ENCODE measurements at regions not wholly inside any gene's neighbourhood (a gene's known extent, or its start where the extent isn't known, plus 50 kb on each side); places are given as distances from the start of the nearest gene placed in this dataset.

DNA sequence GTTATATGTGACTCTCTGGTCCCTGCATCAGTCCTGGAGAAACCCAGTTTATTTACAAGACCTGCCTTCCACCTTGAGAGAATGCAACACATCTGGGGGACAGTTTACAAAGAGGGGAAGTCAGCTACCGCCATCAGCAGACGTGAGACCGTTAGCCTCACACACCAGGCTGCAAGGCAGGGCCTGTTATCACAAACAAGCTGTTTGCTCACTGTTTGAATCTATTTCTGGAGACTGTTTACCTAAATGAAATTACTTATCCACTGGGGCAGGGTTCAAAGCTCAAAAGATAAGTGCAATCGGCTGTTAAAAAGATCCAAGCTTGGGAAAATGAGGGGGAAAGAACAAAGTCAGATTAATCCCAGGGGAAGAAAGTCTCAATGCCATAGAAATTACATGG lies 134.4 kb downstream of the ZNF281 start (continued):
- TF ChIP-seq, protein P1, sequence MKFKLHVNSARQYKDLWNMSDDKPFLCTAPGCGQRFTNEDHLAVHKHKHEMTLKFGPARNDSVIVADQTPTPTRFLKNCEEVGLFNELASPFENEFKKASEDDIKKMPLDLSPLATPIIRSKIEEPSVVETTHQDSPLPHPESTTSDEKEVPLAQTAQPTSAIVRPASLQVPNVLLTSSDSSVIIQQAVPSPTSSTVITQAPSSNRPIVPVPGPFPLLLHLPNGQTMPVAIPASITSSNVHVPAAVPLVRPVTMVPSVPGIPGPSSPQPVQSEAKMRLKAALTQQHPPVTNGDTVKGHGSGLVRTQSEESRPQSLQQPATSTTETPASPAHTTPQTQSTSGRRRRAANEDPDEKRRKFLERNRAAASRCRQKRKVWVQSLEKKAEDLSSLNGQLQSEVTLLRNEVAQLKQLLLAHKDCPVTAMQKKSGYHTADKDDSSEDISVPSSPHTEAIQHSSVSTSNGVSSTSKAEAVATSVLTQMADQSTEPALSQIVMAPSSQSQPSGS (CRISPR knock-in tag; IDR thresholded peaks at IDR 0.05), result no peak
- TF ChIP-seq, protein P2, sequence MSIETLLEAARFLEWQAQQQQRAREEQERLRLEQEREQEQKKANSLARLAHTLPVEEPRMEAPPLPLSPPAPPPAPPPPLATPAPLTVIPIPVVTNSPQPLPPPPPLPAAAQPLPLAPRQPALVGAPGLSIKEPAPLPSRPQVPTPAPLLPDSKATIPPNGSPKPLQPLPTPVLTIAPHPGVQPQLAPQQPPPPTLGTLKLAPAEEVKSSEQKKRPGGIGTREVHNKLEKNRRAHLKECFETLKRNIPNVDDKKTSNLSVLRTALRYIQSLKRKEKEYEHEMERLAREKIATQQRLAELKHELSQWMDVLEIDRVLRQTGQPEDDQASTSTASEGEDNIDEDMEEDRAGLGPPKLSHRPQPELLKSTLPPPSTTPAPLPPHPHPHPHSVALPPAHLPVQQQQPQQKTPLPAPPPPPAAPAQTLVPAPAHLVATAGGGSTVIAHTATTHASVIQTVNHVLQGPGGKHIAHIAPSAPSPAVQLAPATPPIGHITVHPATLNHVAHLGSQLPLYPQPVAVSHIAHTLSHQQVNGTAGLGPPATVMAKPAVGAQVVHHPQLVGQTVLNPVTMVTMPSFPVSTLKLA (IDR thresholded peaks at IDR 0.05), result no peak
- TF ChIP-seq SMAD1 (CRISPR knock-in tag; IDR thresholded peaks at IDR 0.05; ENCODE audit: borderline replicate concordance, low read depth), result no peak
- no peak for TF ChIP-seq RBM39 (IDR thresholded peaks at IDR 0.05; ENCODE audit: low read depth, low read length, poor library complexity, severe bottlenecking)
- TF ChIP-seq ZNF34 (CRISPR knock-in tag; IDR thresholded peaks at IDR 0.05; ENCODE audit: borderline replicate concordance), result no peak
- TF ChIP-seq, protein P3, sequence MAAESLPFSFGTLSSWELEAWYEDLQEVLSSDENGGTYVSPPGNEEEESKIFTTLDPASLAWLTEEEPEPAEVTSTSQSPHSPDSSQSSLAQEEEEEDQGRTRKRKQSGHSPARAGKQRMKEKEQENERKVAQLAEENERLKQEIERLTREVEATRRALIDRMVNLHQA (CRISPR knock-in tag; IDR thresholded peaks at IDR 0.05), result no peak
- TF ChIP-seq ZBTB8A (CRISPR knock-in tag; IDR thresholded peaks at IDR 0.05; ENCODE audit: borderline replicate concordance, low read depth), result no peak
- TF ChIP-seq, protein P4, sequence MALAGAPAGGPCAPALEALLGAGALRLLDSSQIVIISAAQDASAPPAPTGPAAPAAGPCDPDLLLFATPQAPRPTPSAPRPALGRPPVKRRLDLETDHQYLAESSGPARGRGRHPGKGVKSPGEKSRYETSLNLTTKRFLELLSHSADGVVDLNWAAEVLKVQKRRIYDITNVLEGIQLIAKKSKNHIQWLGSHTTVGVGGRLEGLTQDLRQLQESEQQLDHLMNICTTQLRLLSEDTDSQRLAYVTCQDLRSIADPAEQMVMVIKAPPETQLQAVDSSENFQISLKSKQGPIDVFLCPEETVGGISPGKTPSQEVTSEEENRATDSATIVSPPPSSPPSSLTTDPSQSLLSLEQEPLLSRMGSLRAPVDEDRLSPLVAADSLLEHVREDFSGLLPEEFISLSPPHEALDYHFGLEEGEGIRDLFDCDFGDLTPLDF (CRISPR knock-in tag; IDR thresholded peaks at IDR 0.05), result no peak
- TF ChIP-seq ZNF652 (CRISPR knock-in tag; IDR thresholded peaks at IDR 0.05; ENCODE audit: borderline replicate concordance, low read depth), result no peak
- no peak for TF ChIP-seq FIP1L1 (IDR thresholded peaks at IDR 0.05; ENCODE audit: borderline replicate concordance, insufficient read depth, low read depth, low read length)
- no peak for TF ChIP-seq ZKSCAN8 (CRISPR knock-in tag; IDR thresholded peaks at IDR 0.05; ENCODE audit: borderline replicate concordance)
- no peak for TF ChIP-seq FOXC1 (CRISPR knock-in tag; IDR thresholded peaks at IDR 0.05; ENCODE audit: borderline replicate concordance)
- TF ChIP-seq KDM5A (IDR thresholded peaks at IDR 0.05; ENCODE audit: borderline replicate concordance, low read length), result no peak
- TF ChIP-seq WIZ (CRISPR knock-in tag; IDR thresholded peaks at IDR 0.05), result no peak
- no peak for TF ChIP-seq LCORL (IDR thresholded peaks at IDR 0.05)
- TF ChIP-seq LCORL (CRISPR knock-in tag; IDR thresholded peaks at IDR 0.05), result no peak
- TF ChIP-seq CCDC6 (CRISPR knock-in tag; IDR thresholded peaks at IDR 0.05), result no peak
- no peak for TF ChIP-seq ZSCAN25 (CRISPR knock-in tag; IDR thresholded peaks at IDR 0.05)
- TF ChIP-seq ZFP41 (CRISPR knock-in tag; IDR thresholded peaks at IDR 0.05; ENCODE audit: borderline replicate concordance), result no peak
- TF ChIP-seq HNRNPL (IDR thresholded peaks at IDR 0.05; ENCODE audit: low read depth, low read length), result no peak
- TF ChIP-seq, protein P5, sequence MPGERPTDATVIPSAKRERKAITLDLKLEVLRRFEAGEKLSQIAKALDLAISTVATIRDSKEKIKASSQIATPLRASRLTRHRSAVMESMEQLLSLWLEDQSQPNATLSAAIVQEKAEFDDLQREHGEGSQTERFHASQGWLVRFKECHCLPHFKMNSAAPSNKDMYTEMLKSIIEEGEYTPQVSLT (CRISPR knock-in tag; IDR thresholded peaks at IDR 0.05; ENCODE audit: borderline replicate concordance, low read depth), result no peak
- peak; percentile 44 for TF ChIP-seq FOSL2 (CRISPR knock-in tag; IDR thresholded peaks at IDR 0.05)
- no peak for TF ChIP-seq FOXK2 (IDR thresholded peaks at IDR 0.05)
- TF ChIP-seq, protein P6, sequence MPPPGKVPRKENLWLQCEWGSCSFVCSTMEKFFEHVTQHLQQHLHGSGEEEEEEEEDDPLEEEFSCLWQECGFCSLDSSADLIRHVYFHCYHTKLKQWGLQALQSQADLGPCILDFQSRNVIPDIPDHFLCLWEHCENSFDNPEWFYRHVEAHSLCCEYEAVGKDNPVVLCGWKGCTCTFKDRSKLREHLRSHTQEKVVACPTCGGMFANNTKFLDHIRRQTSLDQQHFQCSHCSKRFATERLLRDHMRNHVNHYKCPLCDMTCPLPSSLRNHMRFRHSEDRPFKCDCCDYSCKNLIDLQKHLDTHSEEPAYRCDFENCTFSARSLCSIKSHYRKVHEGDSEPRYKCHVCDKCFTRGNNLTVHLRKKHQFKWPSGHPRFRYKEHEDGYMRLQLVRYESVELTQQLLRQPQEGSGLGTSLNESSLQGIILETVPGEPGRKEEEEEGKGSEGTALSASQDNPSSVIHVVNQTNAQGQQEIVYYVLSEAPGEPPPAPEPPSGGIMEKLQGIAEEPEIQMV (CRISPR knock-in tag; IDR thresholded peaks at IDR 0.05; ENCODE audit: low read depth), result no peak
- TF ChIP-seq, protein P7, sequence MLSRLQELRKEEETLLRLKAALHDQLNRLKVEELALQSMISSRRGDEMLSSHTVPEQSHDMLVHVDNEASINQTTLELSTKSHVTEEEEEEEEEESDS (CRISPR knock-in tag; IDR thresholded peaks at IDR 0.05; ENCODE audit: borderline replicate concordance), result no peak
- no peak for TF ChIP-seq RELA (CRISPR knock-in tag; IDR thresholded peaks at IDR 0.05)

Measured in HepG2 (cell line).